HepG2 (cell line): ENCODE measurements at regions not wholly inside any gene's neighbourhood (a gene's known extent, or its start where the extent isn't known, plus 50 kb on each side); places are given as distances from the start of the nearest gene placed in this dataset.

Experiments
- ATAC-seq: fragments of 200-7000 bp; cut with Tn5 transposase; 3 replicates; pipeline ENCODE4 v1.9.1; 2020; ENCODE audit warnings: mild to moderate bottlenecking, moderate library complexity
- BruUV-seq: library from RNA; stranded (reverse); fragments of 400-500 nt; replicated peaks from 2 replicates; lab custom pipeline; 2021; lab: Mats Ljungman, UMichigan
- CTCF ChIA-PET: fragments of 300-600 bp; formaldehyde crosslinking; extraction: SDS; loops from one replicate; lab custom pipeline; 2021; ENCODE audit warnings: low total read pairs, inconsistent platforms, low intra/inter-chr PET ratio; lab: Yijun Ruan, JAX
- POLR2A ChIA-PET: fragments of 350-600 bp; sonication (Branson Sonifier 250); formaldehyde crosslinking; loops from one replicate; lab custom pipeline; 2020; ENCODE audit warnings: antibody characterized with exemption, inconsistent platforms; lab: Yijun Ruan, JAX
- DNase-seq: peaks from one replicate; pipeline ENCODE4 v3.0.0-alpha.2; 2015; ENCODE audit warnings: low spot score
- FAIRE-seq: peaks from 3 replicates; lab custom pipeline; 2011; peaks lifted over from hg19 to GRCh38; lab: Jason Lieb, UNC
- H2AFZ ChIP-seq: one replicate; pipeline ENCODE4 v1.6.1; 2011; ENCODE audit warnings: low read length, inconsistent platforms
- H3K27ac ChIP-seq: fragments of 300-600 bp; 3 replicates; pipeline ENCODE4 v1.8.0; 2011; ENCODE audit warnings: mixed run types, mild to moderate bottlenecking, mixed read lengths, low read length, inconsistent platforms; ENCODE audit not compliant: insufficient read depth; ENCODE audit errors: extremely low read length
- H3K27me3 ChIP-seq, 2 experiments: fragments of 200-600 bp in 1 of 2; 2 replicates in 1 of 2; 3 replicates in 1 of 2; pipeline versions ENCODE4 v1.6.0 to v1.8.0; 2011; ENCODE audit warnings: low read length in 2 of 2, mild to moderate bottlenecking in 2 of 2, moderate library complexity in 2 of 2, inconsistent platforms in 1 of 2; ENCODE audit not compliant: insufficient read depth in 2 of 2, control insufficient read depth in 1 of 2
- H3K36me3 ChIP-seq, 2 experiments: fragments of 200-600 bp in 1 of 2; replicated peaks in 1 of 2; 2 replicates in 1 of 2; 3 replicates in 1 of 2; pipeline versions ENCODE4 v1.5.1 to v1.8.0; 2011; ENCODE audit warnings: low read length in 2 of 2, inconsistent platforms in 1 of 2; ENCODE audit not compliant: insufficient read depth in 2 of 2, control insufficient read depth in 1 of 2
- H3K4me1 ChIP-seq: 2 replicates; pipeline ENCODE4 v1.5.1; 2012; ENCODE audit warnings: low read length, inconsistent platforms; ENCODE audit not compliant: insufficient read depth
- H3K4me2 ChIP-seq: 2 replicates; pipeline ENCODE4 v1.6.0; 2011; ENCODE audit warnings: low read depth, low read length, inconsistent platforms
- H3K4me3 ChIP-seq, 3 experiments: fragments of 200-600 bp in 1 of 3; sonication (generic), shearing (Covaris generic) in 1 of 3; replicated peaks in 1 of 3; 2 replicates each; pipeline ENCODE4 v1.5.1; 2011 to 2016; ENCODE audit warnings: low read length in 3 of 3, inconsistent platforms in 2 of 3, low read depth in 2 of 3, mild to moderate bottlenecking in 2 of 3, control low read depth in 1 of 3, mixed read lengths in 1 of 3; ENCODE audit not compliant: insufficient read depth in 1 of 3
- H3K79me2 ChIP-seq: one replicate; pipeline ENCODE4 v1.6.1; 2011; ENCODE audit warnings: low read length, inconsistent platforms; ENCODE audit not compliant: insufficient read depth
- H3K9ac ChIP-seq: 2 replicates; pipeline ENCODE4 v1.6.0; 2011; ENCODE audit warnings: mild to moderate bottlenecking, low read depth, low read length, inconsistent platforms; ENCODE audit not compliant: insufficient read depth
- H3K9me3 ChIP-seq: 2 replicates; pipeline ENCODE4 v1.5.1; 2012; ENCODE audit warnings: mild to moderate bottlenecking, low read length
- H4K20me1 ChIP-seq: 2 replicates; pipeline ENCODE4 v1.6.0; 2011; ENCODE audit warnings: inconsistent platforms, mild to moderate bottlenecking, low read length, moderate library complexity; ENCODE audit not compliant: insufficient read depth
- ARNT ChIP-seq: fragments of 450-650 bp; IDR thresholded peaks from 2 replicates; pipeline ENCODE4 v1.6.1; 2017
- ARNTL ChIP-seq: sonication (generic); formaldehyde crosslinking; IDR thresholded peaks from 2 replicates; pipeline ENCODE4 v1.4.0; 2020; ENCODE audit warnings: mild to moderate bottlenecking, missing genetic modification reagents
- GTF2F1 ChIP-seq: fragments of 150-350 bp; IDR thresholded peaks from 2 replicates; pipeline ENCODE4 v1.6.1; 2014; ENCODE audit warnings: low read length
- KDM1A ChIP-seq: IDR thresholded peaks from 2 replicates; pipeline ENCODE4 v1.6.1; 2016; ENCODE audit warnings: missing compliant biosample characterization
- NCOR1 ChIP-seq: fragments of 200-600 bp; sonication (generic); IDR thresholded peaks from 2 replicates; pipeline ENCODE4 v1.7.0; 2017; ENCODE audit warnings: antibody characterized with exemption, low read length, borderline replicate concordance
- NFATC3 ChIP-seq: sonication (generic); formaldehyde crosslinking; IDR thresholded peaks from 2 replicates; pipeline ENCODE4 v1.5.1; 2020; ENCODE audit warnings: mild to moderate bottlenecking, missing genetic modification reagents
- NR2C2 ChIP-seq: sonication (generic); formaldehyde crosslinking; IDR thresholded peaks from 2 replicates; pipeline ENCODE4 v1.4.0; 2020; ENCODE audit warnings: missing genetic modification reagents, mild to moderate bottlenecking, moderate library complexity, borderline replicate concordance
- REXO4 ChIP-seq: sonication (generic); formaldehyde crosslinking; IDR thresholded peaks from 2 replicates; pipeline ENCODE4 v1.8.0; 2022; ENCODE audit warnings: missing genetic modification reagents, mild to moderate bottlenecking, borderline replicate concordance
- ZBTB46 ChIP-seq: sonication (generic); formaldehyde crosslinking; IDR thresholded peaks from 2 replicates; pipeline ENCODE4 v1.4.0; 2020; ENCODE audit warnings: mild to moderate bottlenecking, missing genetic modification reagents, borderline replicate concordance
- ZFX ChIP-seq: sonication (generic); formaldehyde crosslinking; IDR thresholded peaks from 2 replicates; pipeline ENCODE4 v1.4.0; 2020; ENCODE audit warnings: mild to moderate bottlenecking, low read depth, missing genetic modification reagents, moderate library complexity
- ZNF256 ChIP-seq: sonication (generic); formaldehyde crosslinking; conservative IDR thresholded peaks from 2 replicates; pipeline ENCODE4 v1.4.0; 2020; ENCODE audit warnings: missing genetic modification reagents
- WGBS: methylation state at CpG from one replicate; pipeline ENCODE4 v1.1.6; 2017; ENCODE audit warnings: low lambda C conversion rate; 5-methylcytosine and 5-hydroxymethylcytosine counted together
- in situ Hi-C: cut with HindIII; loops from 2 replicates; pipeline ENCODE4 v1.10.0; 2017; ENCODE audit warnings: low pct_unique_long_range_greater_than_20kb; ENCODE audit not compliant: extremely low pct_ligation_motif_present
- intact Hi-C: fragments of 100-400 bp; cut with micrococcal nuclease; formaldehyde crosslinking; loops from one replicate; pipeline ENCODE4 v1.10.0; 2022; ENCODE audit not compliant: unreplicated experiment

- Histone ChIP-seq H3K27me3 (no peaks in the 10 kb centered on the region), H3K4me1 (no peaks in the 10 kb centered on the region), H3K4me3 (no peak overlapping the region), H3K9ac (no peak overlapping the region), H3K4me2 (no peak overlapping the region), H3K36me3 (no peaks in the 10 kb centered on the region), H3K79me2 (no peaks in the 10 kb centered on the region), H4K20me1 (no peaks in the 10 kb centered on the region), H3K27ac (no peak overlapping the region), H3K9me3 (peaks cover 88% of the 10 kb centered on the region), H2AFZ (no peak overlapping the region)
- ChIA-PET CTCF (no interaction called here), POLR2A (no interaction called here)
- ATAC-seq (no peak), DNase-seq (no peak), FAIRE-seq (no peak)
- 2% methylated on average over 9 of the region's 9 CpGs for WGBS
- BruUV-seq = no TSS peak
- intact Hi-C loops (no loop called here), in situ Hi-C loops (no loop called here)
- TF ChIP-seq NCOR1 = no peak
- TF ChIP-seq KDM1A (CRISPR knock-in tag) = no peak
- no peak for TF ChIP-seq ZBTB46 (CRISPR knock-in tag)
- no peak for TF ChIP-seq ZNF256
- TF ChIP-seq ZFX (CRISPR knock-in tag) = no peak
- no peak for TF ChIP-seq ARNTL (CRISPR knock-in tag)
- no peak for TF ChIP-seq NFATC3 (CRISPR knock-in tag)
- TF ChIP-seq GTF2F1 = no peak
- TF ChIP-seq NR2C2 (CRISPR knock-in tag) = no peak
- TF ChIP-seq ARNT = no peak
- TF ChIP-seq REXO4 (CRISPR knock-in tag) = no peak
Measured at GRCh38 chr10:107425931-107426553, 261.5 kb upstream of the SORCS1 start.
